GM12873 (cell line): ENCODE measurements at regions not wholly inside any gene's neighbourhood (a gene's known extent, or its start where the extent isn't known, plus 50 kb on each side); places are given as distances from the start of the nearest gene placed in this dataset.

Source experiments
- CTCF ChIP-seq: IDR thresholded peaks from 2 replicates; pipeline ENCODE4 v1.5.1; 2012; ENCODE audit warnings: low read depth, mild to moderate bottlenecking, moderate library complexity, low read length, control low read depth; ENCODE audit not compliant: insufficient read depth; ENCODE audit errors: missing control alignments

DNA sequence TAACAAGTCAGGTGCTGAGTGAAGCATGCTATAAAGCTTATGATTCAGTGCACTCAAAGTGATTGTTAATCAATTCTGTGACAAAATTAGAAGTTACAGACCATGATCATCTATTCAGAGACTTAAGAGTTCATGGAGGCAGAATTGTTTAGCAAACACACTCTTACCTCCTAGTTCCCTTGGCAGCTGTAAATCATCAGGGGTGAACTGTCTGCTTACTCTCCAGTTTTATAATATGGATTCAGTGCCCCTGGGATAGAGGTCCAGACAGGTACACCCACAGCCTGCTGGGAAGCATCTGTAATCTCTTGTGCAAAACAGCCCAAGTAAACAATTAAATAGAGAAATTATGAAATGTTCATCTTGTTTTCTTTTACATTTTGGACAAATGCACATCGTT, 835.0 kb upstream of the COBL start:
- no peak for TF ChIP-seq CTCF

- no peak for TF ChIP-seq CTCF
These were observed 834.3 kb upstream of the COBL start for GRCh38 chr7:52150952-52151351.

- TF ChIP-seq CTCF, result no peak
These were observed 830.4 kb upstream of the COBL start for GRCh38 chr7:52146871-52147634.

- TF ChIP-seq CTCF, result no peak
These were observed 826.6 kb upstream of the COBL start for GRCh38 chr7:52143219-52143618.

DNA sequence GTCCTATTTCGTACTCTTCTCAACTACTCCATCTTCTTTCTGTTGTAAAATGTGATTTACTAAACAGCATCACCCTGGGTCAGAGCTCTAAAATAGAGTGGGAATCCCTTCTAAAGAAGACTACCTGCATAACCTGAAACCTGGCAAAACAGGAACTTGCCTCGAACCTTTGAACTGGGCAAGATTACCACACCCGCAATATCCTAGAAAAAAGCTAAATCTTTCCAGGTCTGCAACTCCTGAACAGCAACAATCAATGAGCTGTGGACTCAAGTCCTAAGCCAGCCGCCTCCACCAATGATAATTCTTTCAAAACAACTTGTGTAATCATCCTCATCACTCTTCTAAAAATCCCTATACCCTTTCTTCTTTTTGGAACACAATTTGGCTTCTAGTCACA, 824.2 kb upstream of the COBL start:
- no peak for TF ChIP-seq CTCF

DNA sequence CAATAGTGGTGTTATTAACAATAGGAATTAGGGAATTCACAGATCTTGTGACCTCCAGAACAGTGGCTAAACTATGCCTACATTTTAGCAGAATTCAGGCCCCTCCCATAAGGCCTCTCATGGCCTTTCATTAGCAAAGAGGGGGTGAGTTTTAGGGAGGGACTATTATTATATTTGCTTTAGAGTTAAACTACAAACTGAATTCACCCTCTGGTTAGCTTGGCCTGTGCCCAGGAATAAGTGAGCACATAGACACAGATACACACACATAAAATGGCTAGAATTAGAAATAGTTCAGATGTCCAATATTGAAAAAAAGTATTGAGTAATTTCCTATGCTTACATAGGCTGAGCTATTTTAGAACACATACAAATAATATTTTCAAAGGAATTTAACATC, 818.8 kb upstream of the COBL start:
- no peak for TF ChIP-seq CTCF

DNA sequence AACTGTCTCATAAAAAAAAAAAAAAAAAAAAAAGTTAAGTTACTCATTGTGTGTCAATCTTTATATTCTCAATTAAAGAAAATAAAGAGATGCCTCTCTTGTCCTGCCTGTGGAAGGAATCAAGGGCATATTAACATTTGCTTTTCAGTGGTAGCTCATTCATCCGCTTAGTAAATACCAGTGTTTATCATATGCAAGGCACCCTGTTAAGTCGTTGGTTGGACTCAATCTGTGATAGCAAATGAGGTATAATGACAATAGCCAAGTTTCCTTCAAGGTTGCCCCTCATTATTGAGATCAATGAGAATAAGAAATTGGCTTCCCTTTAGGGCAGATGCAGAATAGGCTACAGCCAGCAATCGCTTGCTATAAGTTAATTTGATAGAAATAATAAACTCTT, 812.7 kb upstream of the COBL start:
- no peak for TF ChIP-seq CTCF
